GM12865 (cell line): ENCODE measurements at regions not wholly inside any gene's neighbourhood (a gene's known extent, or its start where the extent isn't known, plus 50 kb on each side); places are given as distances from the start of the nearest gene placed in this dataset.

Source experiments
- DNase-seq: peaks from one replicate; pipeline ENCODE4 v3.0.0; 2010; ENCODE audit warnings: low read depth
- H3K4me3 ChIP-seq: 2 replicates; pipeline ENCODE4 v1.5.1; 2011; ENCODE audit warnings: mild to moderate bottlenecking, low read depth, low read length, control low read depth
- TF ChIP-seq, protein P1 (sequence below): IDR thresholded peaks from 2 replicates; pipeline ENCODE4 v1.5.1; 2011; ENCODE audit warnings: low read length, control low read depth, low read depth, inconsistent platforms; ENCODE audit not compliant: insufficient read depth; ENCODE audit errors: missing control alignments

DNA sequence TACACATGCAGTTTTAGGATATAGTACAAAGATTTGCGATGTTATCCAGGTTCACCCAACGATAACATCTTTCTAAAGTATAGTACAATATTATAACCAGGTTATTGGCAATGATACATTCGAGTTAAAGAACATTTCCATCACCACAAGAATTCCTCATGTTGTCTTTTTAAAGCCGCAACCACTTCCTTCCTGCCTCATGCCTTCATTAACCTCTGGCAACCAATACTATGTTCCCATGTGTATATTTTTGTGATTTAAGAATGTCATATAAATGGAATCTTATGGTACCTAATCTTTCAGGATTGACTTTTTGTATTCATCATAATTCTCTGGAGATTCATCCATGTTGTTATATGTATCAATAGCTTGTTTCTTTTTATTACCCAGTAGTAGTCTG lies 1183.2 kb downstream of the CDH11 start:
- no peak for DNase-seq
- no peak overlapping the region for H3K4me3 ChIP-seq
- TF ChIP-seq, protein P1, sequence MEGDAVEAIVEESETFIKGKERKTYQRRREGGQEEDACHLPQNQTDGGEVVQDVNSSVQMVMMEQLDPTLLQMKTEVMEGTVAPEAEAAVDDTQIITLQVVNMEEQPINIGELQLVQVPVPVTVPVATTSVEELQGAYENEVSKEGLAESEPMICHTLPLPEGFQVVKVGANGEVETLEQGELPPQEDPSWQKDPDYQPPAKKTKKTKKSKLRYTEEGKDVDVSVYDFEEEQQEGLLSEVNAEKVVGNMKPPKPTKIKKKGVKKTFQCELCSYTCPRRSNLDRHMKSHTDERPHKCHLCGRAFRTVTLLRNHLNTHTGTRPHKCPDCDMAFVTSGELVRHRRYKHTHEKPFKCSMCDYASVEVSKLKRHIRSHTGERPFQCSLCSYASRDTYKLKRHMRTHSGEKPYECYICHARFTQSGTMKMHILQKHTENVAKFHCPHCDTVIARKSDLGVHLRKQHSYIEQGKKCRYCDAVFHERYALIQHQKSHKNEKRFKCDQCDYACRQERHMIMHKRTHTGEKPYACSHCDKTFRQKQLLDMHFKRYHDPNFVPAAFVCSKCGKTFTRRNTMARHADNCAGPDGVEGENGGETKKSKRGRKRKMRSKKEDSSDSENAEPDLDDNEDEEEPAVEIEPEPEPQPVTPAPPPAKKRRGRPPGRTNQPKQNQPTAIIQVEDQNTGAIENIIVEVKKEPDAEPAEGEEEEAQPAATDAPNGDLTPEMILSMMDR = no peak

DNA sequence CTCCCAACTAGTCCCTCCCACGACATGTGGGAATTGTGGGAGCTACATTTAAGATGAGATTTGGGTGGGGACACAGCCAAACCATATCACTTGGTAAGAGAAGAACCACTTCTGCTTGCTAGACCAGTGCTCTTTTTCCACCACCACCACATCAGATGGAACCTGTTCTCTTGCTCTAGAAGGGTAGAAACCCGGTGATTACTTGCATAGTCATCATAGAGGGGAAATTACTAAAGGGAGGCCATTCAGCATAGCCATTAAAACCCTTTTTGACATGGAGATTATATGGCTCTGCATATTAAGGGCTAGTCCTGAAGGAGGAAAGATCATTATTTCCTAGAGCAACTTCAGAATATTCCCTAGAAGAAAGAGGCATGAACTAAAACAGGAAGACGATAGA lies 1188.0 kb downstream of the CDH11 start:
- no peak for DNase-seq

DNA sequence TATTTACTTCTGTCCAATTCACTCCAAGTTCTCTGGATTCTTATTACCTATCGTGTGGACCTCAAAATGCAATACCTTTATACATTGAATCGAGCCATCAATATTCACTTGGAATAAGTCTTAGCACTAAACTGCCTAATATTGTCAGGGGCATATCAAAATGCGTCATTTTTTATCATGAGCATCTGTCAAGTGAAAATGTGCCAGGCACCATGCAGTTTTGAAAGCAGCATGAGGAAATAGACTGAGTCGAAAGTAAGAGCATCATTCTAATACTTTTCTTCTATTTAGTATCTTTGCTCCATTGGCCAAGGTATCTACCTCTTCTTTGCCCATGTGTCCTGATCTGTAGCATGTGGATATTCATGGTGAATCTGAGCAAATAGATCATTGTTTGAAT lies 1193.4 kb downstream of the CDH11 start:
- TF ChIP-seq, protein P1 = no peak
- no peak for DNase-seq
- no peak overlapping the region for H3K4me3 ChIP-seq

More for the DNA sequence above, 1188.0 kb downstream of the CDH11 start:
- no peak overlapping the region for H3K4me3 ChIP-seq
- TF ChIP-seq, protein P1 = no peak

DNA sequence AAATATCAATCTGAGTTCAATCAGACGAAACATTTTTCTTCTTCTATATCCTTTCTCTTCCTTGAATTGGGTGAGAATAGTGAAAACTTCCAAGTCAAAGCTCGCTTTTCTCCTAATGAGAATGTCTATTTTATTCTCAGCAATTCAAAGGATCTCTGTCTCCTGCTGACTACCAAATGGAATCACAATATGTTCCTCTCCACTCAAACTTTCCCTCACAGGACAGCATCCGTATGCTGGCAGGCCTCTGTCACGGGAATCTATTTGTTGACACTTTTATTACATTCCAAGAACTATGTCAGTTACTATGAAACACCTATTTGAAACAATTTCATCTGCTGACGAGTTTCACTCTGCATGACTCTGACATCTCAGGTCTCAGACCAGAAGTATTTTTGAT lies 1196.6 kb downstream of the CDH11 start:
- TF ChIP-seq, protein P1 = no peak
- DNase-seq = no peak
- H3K4me3 ChIP-seq = no peak overlapping the region

DNA sequence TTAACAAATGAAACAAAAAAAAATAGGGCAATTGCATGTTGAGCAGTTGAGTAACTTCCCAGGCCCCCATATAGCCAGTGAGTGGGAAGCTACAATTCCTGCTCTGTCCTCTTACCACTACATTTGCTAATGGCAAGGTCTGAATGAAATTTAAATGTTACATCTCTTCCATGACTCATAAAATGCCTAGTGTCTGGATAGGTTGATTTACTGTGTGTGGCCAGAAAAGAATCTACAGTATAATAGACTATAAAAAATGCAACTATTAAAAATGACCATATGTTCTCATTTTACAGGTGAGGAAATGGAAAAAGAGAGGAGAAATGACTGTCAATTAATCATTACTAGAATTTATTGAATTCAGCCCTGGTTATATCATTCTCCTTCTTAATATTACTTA lies 1199.3 kb downstream of the CDH11 start:
- TF ChIP-seq, protein P1 = no peak
- no peak for DNase-seq

DNA sequence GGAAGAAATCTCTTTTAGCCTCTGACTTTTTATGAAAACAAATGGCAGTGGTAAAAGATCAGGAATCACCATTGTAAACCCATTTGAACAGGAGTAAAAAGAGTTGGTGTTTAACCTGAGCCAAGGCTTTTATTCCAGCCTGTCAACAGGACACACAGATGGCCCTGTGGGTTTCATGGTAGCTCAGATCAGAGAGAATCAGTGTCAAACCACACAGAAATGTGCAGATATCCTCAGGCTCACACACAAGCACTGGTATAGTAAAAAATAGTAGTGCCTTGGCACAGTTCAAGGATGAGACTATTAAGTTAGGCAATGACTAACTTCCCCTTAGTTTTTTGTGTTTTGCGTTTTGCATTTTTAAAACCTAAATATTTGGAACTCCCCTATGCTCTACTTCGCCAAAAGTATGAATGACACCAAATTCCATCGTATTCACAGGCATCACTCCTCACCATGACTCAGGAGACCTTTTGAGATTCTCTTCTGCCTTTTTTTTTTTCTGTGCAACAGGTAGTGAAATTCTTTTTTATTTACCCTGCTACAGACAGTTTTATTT lies 1200.0 kb downstream of the CDH11 start:
- TF ChIP-seq, protein P1 = no peak
- no peak for DNase-seq
- H3K4me3 ChIP-seq = no peak overlapping the region

More for the DNA sequence above, 1199.3 kb downstream of the CDH11 start:
- H3K4me3 ChIP-seq = no peak overlapping the region

DNA sequence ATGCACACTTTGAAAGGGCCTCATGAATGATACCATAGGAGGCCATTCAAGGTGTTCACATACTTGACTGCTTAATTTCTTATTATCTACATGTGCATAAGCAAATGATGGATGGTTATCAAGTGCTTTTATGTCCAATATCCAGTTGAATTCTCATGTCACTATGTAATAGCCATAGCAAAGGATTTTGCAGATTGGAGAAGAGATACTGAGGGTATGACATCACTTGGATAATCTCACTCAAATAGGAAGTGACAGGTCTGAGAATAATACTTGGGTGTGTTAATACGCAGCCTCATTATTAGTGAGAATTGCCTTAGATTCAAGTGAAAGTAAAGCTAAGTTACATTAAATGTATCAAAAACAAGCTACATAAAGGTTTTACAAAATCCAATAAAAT lies 1208.6 kb downstream of the CDH11 start:
- DNase-seq = no peak
- H3K4me3 ChIP-seq = no peak overlapping the region
- TF ChIP-seq, protein P1 = no peak
